H9 (cell line): ENCODE measurements at regions not wholly inside any gene's neighbourhood (a gene's known extent, or its start where the extent isn't known, plus 50 kb on each side); places are given as distances from the start of the nearest gene placed in this dataset.

Experiments used
- DNase-seq: peaks from one replicate; pipeline ENCODE4 v3.0.0-alpha.2; 2017
- H2AFZ ChIP-seq: one replicate; pipeline ENCODE4 v1.6.1; 2013; ENCODE audit warnings: mild to moderate bottlenecking, low read length, control low read depth, moderate library complexity
- H2AK5ac ChIP-seq: 2 replicates; pipeline ENCODE4 v1.6.1; 2013; ENCODE audit warnings: low read length, control low read depth, mixed read lengths; ENCODE audit not compliant: insufficient read length
- H2BK120ac ChIP-seq: one replicate; pipeline ENCODE4 v1.6.1; 2013; ENCODE audit warnings: low read depth, mild to moderate bottlenecking, low read length, control low read depth, inconsistent platforms; ENCODE audit not compliant: poor library complexity, severe bottlenecking
- H2BK12ac ChIP-seq: 2 replicates; pipeline ENCODE4 v1.6.1; 2013; ENCODE audit warnings: low read length, control low read depth, mixed read lengths, low read depth; ENCODE audit not compliant: insufficient read length
- H2BK15ac ChIP-seq: 2 replicates; pipeline ENCODE4 v1.6.1; 2013; ENCODE audit warnings: low read depth, low read length, control low read depth
- H2BK20ac ChIP-seq: one replicate; pipeline ENCODE4 v1.6.1; 2013; ENCODE audit warnings: low read depth, mild to moderate bottlenecking, low read length, control low read depth, inconsistent platforms; ENCODE audit not compliant: poor library complexity, severe bottlenecking
- H2BK5ac ChIP-seq: 2 replicates; pipeline ENCODE4 v1.6.1; 2013; ENCODE audit warnings: low read length, control low read depth, mixed read lengths; ENCODE audit not compliant: insufficient read length
- H3K14ac ChIP-seq: 2 replicates; pipeline ENCODE4 v1.6.1; 2013; ENCODE audit warnings: low read length, control low read depth; ENCODE audit not compliant: insufficient read depth
- H3K18ac ChIP-seq: 2 replicates; pipeline ENCODE4 v1.6.1; 2013; ENCODE audit warnings: low read depth, mild to moderate bottlenecking, mixed read lengths, low read length, control low read depth; ENCODE audit not compliant: insufficient read length
- H3K23ac ChIP-seq: 2 replicates; pipeline ENCODE4 v1.6.1; 2013; ENCODE audit warnings: low read length, control low read depth, mixed read lengths, low read depth; ENCODE audit not compliant: insufficient read length
- H3K23me2 ChIP-seq: 2 replicates; pipeline ENCODE4 v1.6.1; 2013; ENCODE audit warnings: low read depth, mild to moderate bottlenecking, mixed read lengths, low read length, control low read depth; ENCODE audit not compliant: insufficient read length, poor library complexity, severe bottlenecking
- H3K27ac ChIP-seq: 2 replicates; pipeline ENCODE4 v1.5.1; 2013; ENCODE audit warnings: low read length, control low read depth, mixed read lengths, low read depth; ENCODE audit not compliant: insufficient read length
- H3K27me3 ChIP-seq: 2 replicates; pipeline ENCODE4 v1.6.1; 2013; ENCODE audit warnings: low read length, control low read depth, inconsistent platforms; ENCODE audit not compliant: insufficient read depth
- H3K4ac ChIP-seq: 2 replicates; pipeline ENCODE4 v1.6.1; 2013; ENCODE audit warnings: low read depth, mild to moderate bottlenecking, control low read depth, inconsistent platforms, low read length, moderate library complexity
- H3K4me1 ChIP-seq: 2 replicates; pipeline ENCODE4 v1.6.1; 2013; ENCODE audit warnings: low read length, control low read depth, inconsistent platforms; ENCODE audit not compliant: insufficient read depth
- H3K4me2 ChIP-seq: 2 replicates; pipeline ENCODE4 v1.6.1; 2013; ENCODE audit warnings: low read length, control low read depth, mixed read lengths; ENCODE audit not compliant: insufficient read length, insufficient read depth
- H3K56ac ChIP-seq: 2 replicates; pipeline ENCODE4 v1.6.1; 2013; ENCODE audit warnings: low read depth, mild to moderate bottlenecking, mixed read lengths, low read length, control low read depth; ENCODE audit not compliant: insufficient read length
- H3K79me1 ChIP-seq: 2 replicates; pipeline ENCODE4 v1.6.1; 2013; ENCODE audit warnings: low read depth, mild to moderate bottlenecking, moderate library complexity, low read length, control low read depth, inconsistent platforms; ENCODE audit not compliant: insufficient read depth, poor library complexity, severe bottlenecking
- H3K79me2 ChIP-seq: 2 replicates; pipeline ENCODE4 v1.6.1; 2013; ENCODE audit warnings: low read length, control low read depth, inconsistent platforms; ENCODE audit not compliant: insufficient read depth
- H3K9ac ChIP-seq: 2 replicates; pipeline ENCODE4 v1.6.1; 2013; ENCODE audit warnings: low read length, control low read depth, mixed read lengths; ENCODE audit not compliant: insufficient read length; ENCODE audit errors: extremely low read depth
- H3K9me3 ChIP-seq: one replicate; pipeline ENCODE4 v1.6.1; 2013; ENCODE audit warnings: low read depth, low read length, inconsistent platforms; ENCODE audit not compliant: control insufficient read depth
- H3T11ph ChIP-seq: one replicate; pipeline ENCODE4 v1.6.1; 2013; ENCODE audit warnings: mild to moderate bottlenecking, low read length, control low read depth, inconsistent platforms
- H4K20me1 ChIP-seq: one replicate; pipeline ENCODE4 v1.6.1; 2013; ENCODE audit not compliant: control insufficient read depth, insufficient read length, insufficient read depth
- H4K5ac ChIP-seq: 2 replicates; pipeline ENCODE4 v1.6.1; 2013; ENCODE audit warnings: low read depth, mild to moderate bottlenecking, mixed read lengths, low read length, control low read depth; ENCODE audit not compliant: insufficient read length
- H4K8ac ChIP-seq: replicated peaks from 2 replicates; pipeline ENCODE4 v1.6.1; 2013; ENCODE audit warnings: low read length, control low read depth, mixed read lengths, low read depth; ENCODE audit not compliant: insufficient read length
- H4K91ac ChIP-seq: 2 replicates; pipeline ENCODE4 v1.6.1; 2013; ENCODE audit warnings: low read depth, mild to moderate bottlenecking, moderate library complexity, mixed read lengths, low read length, control low read depth; ENCODE audit not compliant: insufficient read length
- H3K27ac Mint-ChIP-seq, 3 experiments: 2 replicates in 2 of 3; 3 replicates in 1 of 3; pipeline ENCODE4 v1.8.0; 2020 to 2021; ENCODE audit warnings: mixed read lengths in 3 of 3, mild to moderate bottlenecking in 1 of 3, moderate library complexity in 1 of 3
- H3K27me3 Mint-ChIP-seq: 2 replicates; pipeline ENCODE4 v1.8.0; 2021; ENCODE audit warnings: low read depth, mild to moderate bottlenecking, moderate library complexity, mixed read lengths
- H3K36me3 Mint-ChIP-seq, 3 experiments: 2 replicates in 2 of 3; 3 replicates in 1 of 3; pipeline ENCODE4 v1.8.0; 2020 to 2021; ENCODE audit warnings: low read depth in 3 of 3, mixed read lengths in 3 of 3; ENCODE audit not compliant: insufficient read depth in 1 of 3
- H3K4me1 Mint-ChIP-seq, 2 experiments: 2 replicates each; pipeline ENCODE4 v1.8.0; 2020; ENCODE audit warnings: mixed read lengths in 2 of 2
- H3K4me3 Mint-ChIP-seq, 2 experiments: 2 replicates in 1 of 2; 3 replicates in 1 of 2; pipeline ENCODE4 v1.8.0; 2020 to 2021; ENCODE audit warnings: mild to moderate bottlenecking in 2 of 2, mixed read lengths in 2 of 2, moderate library complexity in 1 of 2
- H3K9me3 Mint-ChIP-seq, 2 experiments: 2 replicates in 1 of 2; 3 replicates in 1 of 2; pipeline ENCODE4 v1.8.0; 2020; ENCODE audit warnings: mild to moderate bottlenecking in 2 of 2, mixed read lengths in 2 of 2, moderate library complexity in 1 of 2
- CTCF ChIP-seq: fragments of 200-600 bp; sonication (generic); conservative IDR thresholded peaks from 3 replicates; pipeline ENCODE4 v1.8.0; 2021; ENCODE audit warnings: antibody characterized with exemption, mild to moderate bottlenecking
- WGBS: extraction: QIAGEN DNeasy Blood & Tissue Kit; methylation state at CpG from one replicate; pipeline ENCODE4 v1.1.7; 2013; ENCODE audit warnings: missing lambda C conversion rate, low lambda C conversion rate, mixed read lengths; ENCODE audit not compliant: insufficient read length; ENCODE audit errors: extremely low coverage; 5-methylcytosine and 5-hydroxymethylcytosine counted together

- Histone ChIP-seq H4K91ac (no peak overlapping the region), H3K23ac (no peak overlapping the region), H3K9ac (no peak overlapping the region), H3K18ac (no peak overlapping the region), H4K5ac (no peak overlapping the region), H3K4ac (no peak overlapping the region), H3K4me1 (no peaks in the 10 kb centered on the region), H4K20me1 (no peaks in the 10 kb centered on the region), H3K14ac (no peak overlapping the region), H2AFZ (no peak overlapping the region), H3K23me2 (no peaks in the 10 kb centered on the region), H4K8ac (no peak overlapping the region), H3K27ac (no peak overlapping the region), H2BK12ac (no peak overlapping the region), H3K27me3 (no peaks in the 10 kb centered on the region), H2BK20ac (no peak overlapping the region), H2BK5ac (no peak overlapping the region), H3K56ac (no peak overlapping the region), H3K4me2 (no peak overlapping the region), H2BK15ac (no peak overlapping the region), H3T11ph (no peak overlapping the region), H3K79me1 (no peaks in the 10 kb centered on the region), H3K9me3 (no peaks in the 10 kb centered on the region), H3K79me2 (no peaks in the 10 kb centered on the region), H2BK120ac (no peak overlapping the region), H2AK5ac (no peak overlapping the region)
- H3K36me3 Mint-ChIP-seq = no peaks in the 10 kb centered on the region
- no peaks in the 10 kb centered on the region; a peak in 1 of 5 replicates for H3K9me3 Mint-ChIP-seq
- peaks cover 9 to 12% of the 10 kb centered on the region in 2 experiments for H3K4me1 Mint-ChIP-seq
- DNase-seq = no peak
- H3K4me3 Mint-ChIP-seq = no peak overlapping the region; a peak in 1 of 5 replicates
- TF ChIP-seq CTCF = no peak
- H3K27me3 Mint-ChIP-seq = no peaks in the 10 kb centered on the region
- no CpG with 5 or more reads among the region's 3 CpGs for WGBS
- no peak overlapping the region for H3K27ac Mint-ChIP-seq
These were observed 467.1 kb downstream of the LMO4 start for GRCh38 chr1:87795615-87796337.
